ENCODE measurements at regions not wholly inside any gene's neighbourhood (a gene's known extent, or its start where the extent isn't known, plus 50 kb on each side); places are given as distances from the start of the nearest gene placed in this dataset.

DNA sequence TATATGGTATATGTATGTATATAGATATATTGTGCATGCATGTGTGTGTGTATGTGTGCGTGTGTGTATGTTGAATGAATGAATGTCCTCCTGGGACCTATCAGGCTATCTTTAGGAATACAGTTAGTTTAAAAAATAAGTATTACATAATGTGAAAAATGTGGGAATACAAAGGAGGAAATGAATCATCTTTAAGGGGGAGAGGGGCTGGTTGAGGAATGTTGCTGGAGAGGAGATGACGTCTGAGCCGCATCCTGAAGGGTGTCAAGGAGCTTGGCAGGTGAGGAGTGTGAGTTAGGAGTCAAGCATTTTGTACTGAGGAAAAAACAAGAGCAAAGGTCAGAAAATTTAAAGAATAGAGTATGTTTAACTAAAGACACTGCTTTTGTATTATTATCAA lies 62.4 kb upstream of the NLK start:
- DNase-seq (ENCODE audit: low read depth): peak; percentile 33
- TF ChIP-seq, protein P1, sequence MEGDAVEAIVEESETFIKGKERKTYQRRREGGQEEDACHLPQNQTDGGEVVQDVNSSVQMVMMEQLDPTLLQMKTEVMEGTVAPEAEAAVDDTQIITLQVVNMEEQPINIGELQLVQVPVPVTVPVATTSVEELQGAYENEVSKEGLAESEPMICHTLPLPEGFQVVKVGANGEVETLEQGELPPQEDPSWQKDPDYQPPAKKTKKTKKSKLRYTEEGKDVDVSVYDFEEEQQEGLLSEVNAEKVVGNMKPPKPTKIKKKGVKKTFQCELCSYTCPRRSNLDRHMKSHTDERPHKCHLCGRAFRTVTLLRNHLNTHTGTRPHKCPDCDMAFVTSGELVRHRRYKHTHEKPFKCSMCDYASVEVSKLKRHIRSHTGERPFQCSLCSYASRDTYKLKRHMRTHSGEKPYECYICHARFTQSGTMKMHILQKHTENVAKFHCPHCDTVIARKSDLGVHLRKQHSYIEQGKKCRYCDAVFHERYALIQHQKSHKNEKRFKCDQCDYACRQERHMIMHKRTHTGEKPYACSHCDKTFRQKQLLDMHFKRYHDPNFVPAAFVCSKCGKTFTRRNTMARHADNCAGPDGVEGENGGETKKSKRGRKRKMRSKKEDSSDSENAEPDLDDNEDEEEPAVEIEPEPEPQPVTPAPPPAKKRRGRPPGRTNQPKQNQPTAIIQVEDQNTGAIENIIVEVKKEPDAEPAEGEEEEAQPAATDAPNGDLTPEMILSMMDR (IDR thresholded peaks at IDR 0.05; ENCODE audit: insufficient read depth, low read depth, low read length): no peak
- no peak overlapping the region for H3K4me3 ChIP-seq (ENCODE audit: low read depth, low read length)

DNA sequence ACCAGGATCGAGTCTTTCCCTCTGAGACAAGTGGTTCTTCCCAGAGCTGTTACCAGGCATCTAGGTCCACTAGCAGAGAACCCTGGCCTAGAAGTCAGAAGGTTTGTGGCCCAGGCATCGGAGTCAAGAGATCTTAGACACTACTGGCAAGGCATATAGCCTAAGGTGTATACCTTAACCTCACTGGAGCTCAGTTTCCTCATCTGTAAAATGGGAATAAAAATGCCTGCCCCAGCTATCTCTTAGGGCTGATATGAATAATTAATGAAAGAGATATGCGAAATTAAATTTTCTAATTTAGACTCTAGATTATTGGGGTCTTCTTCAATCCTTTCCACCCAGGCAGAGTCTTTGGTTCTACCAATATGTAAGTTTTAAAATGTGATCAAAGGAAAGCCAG lies 60.5 kb upstream of the NLK start:
- H3K4me3 ChIP-seq (ENCODE audit: low read depth, low read length): no peak overlapping the region
- DNase-seq (ENCODE audit: low read depth): no peak
- TF ChIP-seq, protein P1 (IDR thresholded peaks at IDR 0.05; ENCODE audit: insufficient read depth, low read depth, low read length): no peak

DNA sequence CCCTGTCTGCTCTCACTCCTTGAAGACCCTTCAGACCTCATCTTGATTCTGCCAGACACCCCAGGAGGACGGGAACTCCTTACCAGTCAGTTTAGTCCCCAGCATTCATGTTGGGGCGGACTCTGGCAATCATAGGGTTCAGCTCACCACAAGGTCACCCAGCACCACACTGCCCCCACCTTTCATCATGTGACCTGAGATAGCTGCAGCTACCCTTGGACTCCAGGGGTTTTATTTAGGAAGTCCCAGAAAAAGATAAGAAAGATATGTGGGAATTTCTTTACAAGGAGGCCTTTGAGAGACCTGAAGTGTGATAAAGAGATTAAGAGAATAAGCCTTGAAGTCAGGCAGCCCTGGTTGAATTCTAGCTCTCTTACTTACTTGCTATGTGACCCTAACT lies 59.8 kb upstream of the NLK start:
- DNase-seq (ENCODE audit: low read depth): no peak
- no peak overlapping the region for H3K4me3 ChIP-seq (ENCODE audit: low read depth, low read length)
- TF ChIP-seq, protein P1 (IDR thresholded peaks at IDR 0.05; ENCODE audit: insufficient read depth, low read depth, low read length): no peak

DNA sequence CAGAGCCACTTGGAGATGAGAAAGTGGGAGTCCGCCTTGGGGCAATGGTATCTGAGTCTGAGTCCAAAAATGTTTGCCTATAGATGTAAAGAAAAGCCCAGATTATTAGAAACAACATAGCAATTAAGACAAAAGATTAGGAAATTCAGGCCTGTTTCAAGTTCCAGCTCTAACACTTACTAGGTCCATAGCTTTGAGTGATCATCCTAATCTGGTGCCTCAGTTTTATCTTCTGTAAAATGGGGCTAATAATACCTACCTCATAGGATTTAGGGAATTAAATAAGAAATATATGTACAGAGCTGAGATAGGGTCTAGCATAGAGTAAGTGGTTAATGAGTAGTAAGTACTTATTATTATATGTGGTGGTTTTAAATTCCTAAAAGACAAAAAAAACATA lies 58.6 kb upstream of the NLK start:
- TF ChIP-seq, protein P1 (IDR thresholded peaks at IDR 0.05; ENCODE audit: insufficient read depth, low read depth, low read length): no peak
- H3K4me3 ChIP-seq (ENCODE audit: low read depth, low read length): no peak overlapping the region
- DNase-seq (ENCODE audit: low read depth): no peak

DNA sequence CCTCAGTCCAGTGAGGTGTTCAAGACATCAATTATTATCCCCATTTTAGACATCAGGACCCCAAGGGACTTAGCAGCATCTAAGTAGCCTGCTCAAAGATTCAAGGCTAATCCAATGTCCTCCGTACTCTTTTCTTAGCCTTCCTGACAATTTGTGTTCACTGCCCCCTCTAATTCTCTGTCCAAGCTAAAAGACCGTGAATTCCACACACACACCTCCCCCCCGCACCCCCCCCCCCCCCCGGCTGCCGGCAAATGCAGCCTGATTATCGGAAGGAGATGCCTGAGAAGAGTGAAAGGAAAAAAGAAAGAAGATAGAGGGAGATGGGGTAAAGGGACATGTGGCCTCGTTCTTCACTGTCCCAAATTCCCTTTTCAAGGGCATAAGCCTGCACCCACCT lies 58.1 kb upstream of the NLK start:
- TF ChIP-seq, protein P1 (IDR thresholded peaks at IDR 0.05; ENCODE audit: insufficient read depth, low read depth, low read length): no peak
- DNase-seq (ENCODE audit: low read depth): no peak
- no peak overlapping the region for H3K4me3 ChIP-seq (ENCODE audit: low read depth, low read length)

DNA sequence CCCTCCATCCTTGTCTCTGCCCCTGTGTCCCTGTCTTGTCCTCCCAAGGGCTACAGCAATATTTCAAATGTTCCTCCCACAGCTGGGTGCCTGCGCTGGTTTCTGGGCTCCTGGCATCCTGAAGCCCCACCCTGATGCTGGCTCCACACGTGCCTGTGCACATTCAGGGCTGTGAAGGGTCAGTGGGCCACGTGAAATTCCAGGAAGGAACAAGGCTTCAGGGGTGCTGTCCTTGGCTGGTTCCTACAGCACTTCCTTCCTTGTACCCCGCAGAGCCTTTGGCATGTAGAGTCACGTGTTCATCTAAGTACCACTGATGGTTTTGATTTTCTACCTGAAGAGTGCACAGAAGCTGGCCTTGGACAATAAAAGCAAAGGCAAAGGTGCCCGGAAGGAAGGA lies 57.7 kb upstream of the NLK start:
- DNase-seq (ENCODE audit: low read depth): no peak
- H3K4me3 ChIP-seq (ENCODE audit: low read depth, low read length): no peak overlapping the region
- TF ChIP-seq, protein P1 (IDR thresholded peaks at IDR 0.05; ENCODE audit: insufficient read depth, low read depth, low read length): no peak

DNA sequence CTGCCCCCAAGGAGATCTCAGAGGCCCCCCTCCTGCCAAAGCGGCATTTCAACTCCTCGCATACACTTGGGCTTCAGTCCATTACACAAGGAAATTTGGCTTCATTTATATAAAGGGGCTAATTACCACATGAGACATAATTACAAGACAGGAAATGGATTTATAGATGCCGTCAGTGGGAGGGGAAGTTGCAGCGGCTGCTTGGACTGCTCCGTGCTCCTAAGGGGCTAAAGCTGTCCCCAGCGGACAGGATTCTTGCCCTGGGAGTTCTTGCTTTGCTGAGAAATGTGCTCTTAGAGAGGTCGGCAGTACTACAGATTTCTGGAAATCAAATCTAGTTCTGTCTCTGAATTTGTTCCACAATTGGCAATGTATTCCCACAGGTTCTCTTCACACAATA lies 57.2 kb upstream of the NLK start:
- DNase-seq (ENCODE audit: low read depth): peak; percentile 10
- TF ChIP-seq, protein P1 (IDR thresholded peaks at IDR 0.05; ENCODE audit: insufficient read depth, low read depth, low read length): no peak
- no peak overlapping the region for H3K4me3 ChIP-seq (ENCODE audit: low read depth, low read length)

All from fibroblast of villous mesenchyme (primary cell).